Heart left ventricle (tissue), 13 donors: ENCODE measurements at regions not wholly inside any gene's neighbourhood (a gene's known extent, or its start where the extent isn't known, plus 50 kb on each side); places are given as distances from the start of the nearest gene placed in this dataset.

Experiments
- CTCF ChIP-seq, 12 donors: fragments of 200-600 bp; sonication (generic) in 4 of 12; IDR thresholded peaks; one replicate each; pipeline versions ENCODE4 v1.5.0 to v1.8.0; 2018 to 2022; ENCODE audit warnings: antibody characterized with exemption in 12 of 12, mild to moderate bottlenecking in 5 of 12
- POLR2A ChIP-seq, 2 donors: fragments of 450-650 bp; IDR thresholded peaks; one replicate each; pipeline ENCODE4 v1.6.1; 2017; ENCODE audit warnings: antibody characterized with exemption in 2 of 2, mild to moderate bottlenecking in 2 of 2, moderate library complexity in 2 of 2
- donor health status: ischemic (EF 13 %, LVEDD 7.1; RV severe dilation, severe dysfunction).
- donor health status: DM: no; HTN: yes; CAD: no.
- donor health status: DM: no; HTN: no; CAD: no.
- donor health status: ischemic (EF 25% LVEDD 6.9; RV normal size, moderate dysfunction).
- donor health status: ischemic (EF 25% LVEDD 5.7; RV mildly dilated, moderate dysfunction).
- donor health status: ischemic (EF 35%, LVEDD 5.7; RV mildly dilated, moderate dysfunction).
- donor health status: nonischemic (EF 11% LVEDD 7.7; RV severe dilation, severe dysfunction).
- donor health status: DM: yes; HTN: yes; CAD: no.
- donor health status: PGD.
- donor health status: ischemic (EF 29% LVEDD 5.4; RV normal size, mild dysfunction).
- donor health status: nonischemic (EF 23%, LVEDD 6.1; RV moderate dilation, normal function).

GRCh38 chr1:30638086-30638485 lies 85.3 kb downstream of the MATN1 start:
- TF ChIP-seq CTCF (IDR thresholded peaks at IDR 0.05) (no peak), POLR2A (IDR thresholded peaks at IDR 0.05) (no peak)
